HEK293 (cell line): ENCODE measurements at regions not wholly inside any gene's neighbourhood (a gene's known extent, or its start where the extent isn't known, plus 50 kb on each side); places are given as distances from the start of the nearest gene placed in this dataset.

ENCODE experiments used
- CTCF ChIA-PET: fragments of 350-600 bp; formaldehyde crosslinking; extraction: SDS; loops from one replicate; lab custom pipeline; 2021; ENCODE audit warnings: antibody characterized with exemption; lab: Yijun Ruan, JAX
- POLR2A ChIA-PET: fragments of 300-600 bp; formaldehyde crosslinking; extraction: SDS; loops from one replicate; lab custom pipeline; 2020; ENCODE audit warnings: antibody characterized with exemption, inconsistent platforms; lab: Yijun Ruan, JAX
- H3K27ac ChIP-seq: fragments of 200-500 bp; sonication (Bioruptor generic); 2 replicates; pipeline ENCODE4 v1.5.1; 2014; ENCODE audit warnings: low read depth, low read length, control low read depth, inconsistent platforms; ENCODE audit errors: extremely low read depth
- H3K36me3 ChIP-seq, 2 experiments: fragments of 200-500 bp in 1 of 2; sonication (Bioruptor generic) in 1 of 2; 1 replicate in 1 of 2; 2 replicates in 1 of 2; pipeline ENCODE4 v1.5.1; 2014 to 2017; ENCODE audit warnings: inconsistent platforms in 2 of 2, low read length in 2 of 2; ENCODE audit not compliant: control insufficient read depth in 2 of 2, insufficient read depth in 1 of 2
- H3K4me1 ChIP-seq: fragments of 200-500 bp; sonication (Bioruptor generic); 2 replicates; pipeline ENCODE4 v1.5.1; 2014; ENCODE audit warnings: mild to moderate bottlenecking, low read length, inconsistent platforms; ENCODE audit not compliant: control insufficient read depth, insufficient read depth
- H3K4me3 ChIP-seq: 2 replicates; pipeline ENCODE4 v1.5.1; 2011; ENCODE audit warnings: low read depth, mild to moderate bottlenecking, control low read depth, low read length, moderate library complexity
- H3K9me3 ChIP-seq: fragments of 200-500 bp; sonication (Bioruptor generic); 2 replicates; pipeline ENCODE4 v1.5.1; 2014; ENCODE audit warnings: low read depth, low read length, inconsistent platforms; ENCODE audit not compliant: control insufficient read depth, insufficient read depth
- AEBP2 ChIP-seq: fragments of 450-650 bp; formaldehyde crosslinking; IDR thresholded peaks from 2 replicates; pipeline ENCODE4 v1.5.1; 2016; ENCODE audit warnings: missing biosample characterization, missing genetic modification characterization, borderline replicate concordance
- CTCF ChIP-seq: fragments of 450-650 bp; formaldehyde crosslinking; IDR thresholded peaks from 2 replicates; pipeline ENCODE4 v1.5.1; 2016; ENCODE audit warnings: missing biosample characterization, missing genetic modification characterization
- GFI1B ChIP-seq: fragments of 450-650 bp; formaldehyde crosslinking; IDR thresholded peaks from 2 replicates; pipeline ENCODE4 v1.5.1; 2016; ENCODE audit warnings: missing biosample characterization, missing genetic modification characterization
- GLIS2 ChIP-seq: fragments of 450-650 bp; formaldehyde crosslinking; IDR thresholded peaks from 2 replicates; pipeline ENCODE4 v1.5.1; 2016; ENCODE audit warnings: missing biosample characterization, missing genetic modification characterization
- HOXC10 ChIP-seq: sonication (generic); formaldehyde crosslinking; IDR thresholded peaks from 2 replicates; pipeline ENCODE4 v1.8.1; 2023; ENCODE audit warnings: mild to moderate bottlenecking, missing genetic modification reagents
- REST ChIP-seq: fragments of 450-650 bp; formaldehyde crosslinking; IDR thresholded peaks from 2 replicates; pipeline ENCODE4 v1.5.1; 2016; ENCODE audit warnings: missing biosample characterization, missing genetic modification characterization
- ZIC2 ChIP-seq: fragments of 450-650 bp; formaldehyde crosslinking; IDR thresholded peaks from 2 replicates; pipeline ENCODE4 v1.5.1; 2016; ENCODE audit warnings: missing biosample characterization, missing genetic modification characterization
- ZNF274 ChIP-seq, 2 experiments: fragments of 200-500 bp in 1 of 2; fragments of 450-650 bp in 1 of 2; sonication (Bioruptor generic) in 1 of 2; formaldehyde crosslinking in 1 of 2; IDR thresholded peaks; 2 replicates each; pipeline versions ENCODE4 v1.5.1 to v1.6.1; 2014 to 2016; ENCODE audit warnings: borderline replicate concordance in 1 of 2, inconsistent platforms in 1 of 2, low read length in 1 of 2, missing biosample characterization in 1 of 2, missing genetic modification characterization in 1 of 2
- ZNF398 ChIP-seq: fragments of 450-650 bp; formaldehyde crosslinking; IDR thresholded peaks from 2 replicates; pipeline ENCODE4 v1.5.1; 2017; ENCODE audit warnings: missing biosample characterization, missing genetic modification characterization
- ZNF529 ChIP-seq: fragments of 450-650 bp; formaldehyde crosslinking; IDR thresholded peaks from 2 replicates; pipeline ENCODE4 v1.5.1; 2017; ENCODE audit warnings: missing genetic modification characterization, missing biosample characterization; ENCODE audit not compliant: insufficient replicate concordance
- ZNF596 ChIP-seq: fragments of 450-650 bp; IDR thresholded peaks from 2 replicates; pipeline ENCODE4 v1.5.0; 2018; ENCODE audit warnings: missing biosample characterization, mild to moderate bottlenecking, missing genetic modification characterization, moderate library complexity
- ZNF658 ChIP-seq: fragments of 450-650 bp; formaldehyde crosslinking; IDR thresholded peaks from 2 replicates; pipeline ENCODE4; 2016; ENCODE audit warnings: missing biosample characterization, missing genetic modification characterization

DNA sequence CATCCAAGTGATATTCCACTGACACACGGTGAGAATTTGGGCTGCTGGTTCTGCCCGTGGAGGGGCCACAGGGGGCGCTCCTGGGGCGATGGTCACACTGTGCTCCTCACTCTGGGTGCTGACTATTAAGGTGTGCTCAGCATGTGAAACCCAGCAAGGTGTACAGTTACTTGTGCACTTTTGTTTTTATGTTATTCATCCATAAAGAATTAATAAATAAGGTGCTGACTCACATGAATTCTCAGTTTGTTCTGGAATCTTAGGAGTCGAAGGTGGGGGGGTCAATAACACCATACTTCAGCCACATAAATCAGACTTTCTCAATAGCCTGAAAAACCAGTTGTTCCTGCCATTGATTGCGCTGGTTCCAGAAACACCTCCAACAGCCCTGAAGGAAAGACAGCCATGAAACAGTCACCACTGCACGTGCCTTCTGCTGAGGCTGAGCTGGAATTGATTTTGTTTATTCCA, 53.5 kb upstream of the SPATA12 start:
- no peaks in the 10 kb centered on the region for H3K9me3 ChIP-seq
- no peak overlapping the region; the same call in 1 of the 2 replicates for H3K27ac ChIP-seq
- H3K4me3 ChIP-seq: no peak overlapping the region
- CTCF ChIA-PET: interaction anchor here (1.4 to 6.7 kb wide), 2 partner anchors 8 to 11 kb away, joined by 3 to 40 read pairs; no protein-coding TSS in a partner anchor
- TF ChIP-seq ZNF596 (no peak), ZNF398 (tag by site-specific recombination) (0 out of 2 replicates have a peak, but pooled peaks have one; percentile 7), CTCF (tag by site-specific recombination) (peak; percentile 46; the same call in 1 of the 2 replicates), ZIC2 (peak; percentile 65)
- H3K36me3 ChIP-seq: no peaks in the 10 kb centered on the region
- POLR2A ChIA-PET: no interaction called here
- peaks cover 4% of the 10 kb centered on the region; the same call in 1 of the 2 replicates for H3K4me1 ChIP-seq

DNA sequence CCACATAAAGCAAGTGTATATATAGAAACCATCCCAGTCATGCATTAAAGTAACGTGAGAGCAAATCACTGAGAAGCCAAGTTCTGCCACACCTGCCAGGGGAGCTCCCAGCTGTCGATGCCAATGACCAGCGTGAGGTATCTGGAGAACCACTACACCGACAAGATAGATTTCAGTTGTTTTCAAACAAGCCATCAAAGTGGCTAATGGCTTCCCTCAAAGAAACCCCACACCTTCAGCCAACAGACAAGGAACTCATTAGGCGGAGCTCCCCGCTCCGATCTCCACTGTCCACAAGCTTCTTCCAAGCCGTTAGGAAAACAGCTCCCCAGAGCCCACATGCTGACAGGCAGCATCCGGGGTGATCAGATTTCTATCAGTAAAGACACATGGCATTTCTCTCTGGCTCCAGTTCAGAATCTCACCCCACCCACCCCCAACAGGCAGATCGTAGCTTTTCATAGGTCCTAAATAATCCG, 54.2 kb upstream of the SPATA12 start:
- CTCF ChIA-PET: interaction anchor here (0.6 to 6.7 kb wide), 2 partner anchors 10 to 208 kb away, joined by 4 to 40 read pairs; no protein-coding TSS in a partner anchor
- no peak overlapping the region for H3K27ac ChIP-seq
- no peak for TF ChIP-seq ZNF274 (IDR thresholded peaks at IDR 0.05; ENCODE audit: low read length)
- no peak for TF ChIP-seq ZNF274 (tag by site-specific recombination; IDR thresholded peaks at IDR 0.05; ENCODE audit: borderline replicate concordance)
- TF ChIP-seq ZNF658: no peak
- no peak for TF ChIP-seq HOXC10 (CRISPR knock-in tag)
- no peak for TF ChIP-seq ZNF529 (tag by site-specific recombination)
- TF ChIP-seq GLIS2 (tag by site-specific recombination): no peak
- TF ChIP-seq GFI1B (tag by site-specific recombination): no peak
- TF ChIP-seq REST (tag by site-specific recombination): no peak
- TF ChIP-seq AEBP2: no peak
- POLR2A ChIA-PET: no interaction called here
- H3K36me3 ChIP-seq: no peaks in the 10 kb centered on the region
- H3K4me3 ChIP-seq: no peak overlapping the region
- H3K4me1 ChIP-seq: peaks cover 4% of the 10 kb centered on the region; the same call in 1 of the 2 replicates
- H3K9me3 ChIP-seq: no peaks in the 10 kb centered on the region
